ENCODE measurements at regions not wholly inside any gene's neighbourhood (a gene's known extent, or its start where the extent isn't known, plus 50 kb on each side); places are given as distances from the start of the nearest gene placed in this dataset.
A peak's percentile ranks its signal among the peaks of the same experiment; 100 is the strongest.

DNA sequence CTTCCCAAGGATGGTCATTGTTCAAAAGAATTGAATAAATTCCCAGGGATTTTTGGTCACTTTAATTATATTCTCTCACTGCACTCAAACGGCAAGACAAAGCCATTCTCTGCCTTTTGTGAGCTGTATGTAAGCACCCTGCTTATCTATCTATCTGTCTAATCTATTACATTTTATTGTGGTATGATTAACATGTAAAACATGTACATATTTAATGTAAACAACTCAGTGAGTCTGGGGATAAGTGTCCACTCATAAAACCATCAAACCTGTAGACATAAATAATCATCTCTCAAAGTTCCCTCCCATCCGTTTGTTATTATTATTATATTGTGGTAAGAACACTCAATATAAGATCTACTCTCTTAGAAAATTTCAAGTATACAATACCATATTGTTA is 167.1 kb downstream of the CAND1 start:
- no peaks in the 10 kb centered on the region for H3K27me3 ChIP-seq (ENCODE audit: control insufficient read depth, insufficient read depth, low read length)
- peaks cover 4% of the 10 kb centered on the region for H3K4me1 ChIP-seq
- no peaks in the 10 kb centered on the region for H3K9me3 ChIP-seq (ENCODE audit: control insufficient read depth, low read length)
- H3K4me3 ChIP-seq (ENCODE audit: low read depth, low read length): no peak overlapping the region
- no peak overlapping the region for H2AFZ ChIP-seq
- H3K27ac ChIP-seq: no peak overlapping the region
- H3K36me3 ChIP-seq (ENCODE audit: control insufficient read depth, insufficient read depth, low read length): no peaks in the 10 kb centered on the region
- H3K9ac ChIP-seq: no peak overlapping the region
- H3K4me2 ChIP-seq (ENCODE audit: low read length): no peak overlapping the region
- H3K79me2 ChIP-seq: no peaks in the 10 kb centered on the region
- TF ChIP-seq, protein P1, sequence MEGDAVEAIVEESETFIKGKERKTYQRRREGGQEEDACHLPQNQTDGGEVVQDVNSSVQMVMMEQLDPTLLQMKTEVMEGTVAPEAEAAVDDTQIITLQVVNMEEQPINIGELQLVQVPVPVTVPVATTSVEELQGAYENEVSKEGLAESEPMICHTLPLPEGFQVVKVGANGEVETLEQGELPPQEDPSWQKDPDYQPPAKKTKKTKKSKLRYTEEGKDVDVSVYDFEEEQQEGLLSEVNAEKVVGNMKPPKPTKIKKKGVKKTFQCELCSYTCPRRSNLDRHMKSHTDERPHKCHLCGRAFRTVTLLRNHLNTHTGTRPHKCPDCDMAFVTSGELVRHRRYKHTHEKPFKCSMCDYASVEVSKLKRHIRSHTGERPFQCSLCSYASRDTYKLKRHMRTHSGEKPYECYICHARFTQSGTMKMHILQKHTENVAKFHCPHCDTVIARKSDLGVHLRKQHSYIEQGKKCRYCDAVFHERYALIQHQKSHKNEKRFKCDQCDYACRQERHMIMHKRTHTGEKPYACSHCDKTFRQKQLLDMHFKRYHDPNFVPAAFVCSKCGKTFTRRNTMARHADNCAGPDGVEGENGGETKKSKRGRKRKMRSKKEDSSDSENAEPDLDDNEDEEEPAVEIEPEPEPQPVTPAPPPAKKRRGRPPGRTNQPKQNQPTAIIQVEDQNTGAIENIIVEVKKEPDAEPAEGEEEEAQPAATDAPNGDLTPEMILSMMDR (IDR thresholded peaks at IDR 0.05): no peak

DNA sequence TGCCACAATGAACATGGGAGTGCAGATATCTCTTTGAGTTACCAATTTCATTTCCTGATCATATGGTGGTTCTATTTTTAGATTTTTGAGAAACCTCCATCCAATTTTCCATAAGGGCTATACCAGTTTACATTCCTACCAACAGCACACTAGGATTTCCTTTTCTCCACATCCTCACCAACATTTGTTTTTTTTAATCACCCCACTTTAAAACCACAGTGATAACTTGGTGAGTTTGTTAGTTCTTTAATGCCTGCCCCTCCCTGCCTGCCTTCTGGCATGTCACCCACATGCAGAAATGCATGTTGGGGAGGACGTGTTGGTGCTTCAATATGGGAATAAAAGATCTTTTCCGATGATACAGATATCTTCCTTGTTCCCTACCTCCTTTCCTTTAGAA is 167.9 kb downstream of the CAND1 start:
- Histone ChIP-seq H3K4me3 (ENCODE audit: low read depth, low read length) (no peak overlapping the region), H2AFZ (no peak overlapping the region), H3K79me2 (no peaks in the 10 kb centered on the region), H3K27ac (no peak overlapping the region), H3K4me2 (ENCODE audit: low read length) (no peak overlapping the region), H3K36me3 (ENCODE audit: control insufficient read depth, insufficient read depth, low read length) (no peaks in the 10 kb centered on the region), H3K4me1 (peaks cover 10% of the 10 kb centered on the region), H3K9me3 (ENCODE audit: control insufficient read depth, low read length) (no peaks in the 10 kb centered on the region), H3K9ac (no peak overlapping the region), H3K27me3 (ENCODE audit: control insufficient read depth, insufficient read depth, low read length) (no peaks in the 10 kb centered on the region)
- TF ChIP-seq, protein P1 (IDR thresholded peaks at IDR 0.05): no peak

DNA sequence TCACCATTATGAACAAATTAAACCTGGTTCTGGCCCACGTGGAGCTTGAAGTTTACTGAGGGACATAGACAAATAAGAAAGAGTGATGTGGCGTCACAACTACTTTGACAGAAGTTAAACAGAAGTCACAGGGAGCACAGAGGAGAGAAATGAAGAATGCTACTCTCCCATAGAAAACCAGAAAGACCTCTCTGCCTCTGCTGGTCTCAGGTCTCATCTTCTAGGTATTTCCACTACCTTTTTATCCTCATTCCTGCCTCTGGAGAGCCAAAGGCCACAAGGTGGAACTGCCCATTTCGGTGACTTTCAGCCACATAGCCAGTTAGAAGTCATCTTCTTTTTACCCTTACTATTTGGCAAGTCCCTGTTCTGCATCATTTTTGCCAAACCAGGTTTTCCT is 170.5 kb downstream of the CAND1 start:
- H2AFZ ChIP-seq: no peak overlapping the region
- peaks cover 15% of the 10 kb centered on the region for H3K4me1 ChIP-seq
- H3K4me2 ChIP-seq (ENCODE audit: low read length): no peak overlapping the region
- no peak overlapping the region for H3K9ac ChIP-seq
- H3K36me3 ChIP-seq (ENCODE audit: control insufficient read depth, insufficient read depth, low read length): no peaks in the 10 kb centered on the region
- no peak overlapping the region for H3K27ac ChIP-seq
- no peaks in the 10 kb centered on the region for H3K9me3 ChIP-seq (ENCODE audit: control insufficient read depth, low read length)
- TF ChIP-seq, protein P1 (IDR thresholded peaks at IDR 0.05): no peak
- no peaks in the 10 kb centered on the region for H3K79me2 ChIP-seq
- H3K27me3 ChIP-seq (ENCODE audit: control insufficient read depth, insufficient read depth, low read length): no peaks in the 10 kb centered on the region
- no peak overlapping the region for H3K4me3 ChIP-seq (ENCODE audit: low read depth, low read length)

- TF ChIP-seq, protein P1 (IDR thresholded peaks at IDR 0.05): peak; percentile 89
- H3K4me3 ChIP-seq (ENCODE audit: low read depth, low read length): peak overlapping the region; percentile 32
- H3K27ac ChIP-seq: peak overlapping the region; percentile 85
- no peaks in the 10 kb centered on the region for H3K79me2 ChIP-seq
- H3K4me2 ChIP-seq (ENCODE audit: low read length): peak overlapping the region; percentile 64
- peaks cover 12% of the 10 kb centered on the region for H3K4me1 ChIP-seq
- peak overlapping the region; percentile 91 for H2AFZ ChIP-seq
- H3K36me3 ChIP-seq (ENCODE audit: control insufficient read depth, insufficient read depth, low read length): no peaks in the 10 kb centered on the region
- H3K27me3 ChIP-seq (ENCODE audit: control insufficient read depth, insufficient read depth, low read length): no peaks in the 10 kb centered on the region
- H3K9me3 ChIP-seq (ENCODE audit: control insufficient read depth, low read length): no peaks in the 10 kb centered on the region
- H3K9ac ChIP-seq: no peak overlapping the region
Measured at GRCh38 chr12:67441736-67442346, 172.7 kb downstream of the CAND1 start.

DNA sequence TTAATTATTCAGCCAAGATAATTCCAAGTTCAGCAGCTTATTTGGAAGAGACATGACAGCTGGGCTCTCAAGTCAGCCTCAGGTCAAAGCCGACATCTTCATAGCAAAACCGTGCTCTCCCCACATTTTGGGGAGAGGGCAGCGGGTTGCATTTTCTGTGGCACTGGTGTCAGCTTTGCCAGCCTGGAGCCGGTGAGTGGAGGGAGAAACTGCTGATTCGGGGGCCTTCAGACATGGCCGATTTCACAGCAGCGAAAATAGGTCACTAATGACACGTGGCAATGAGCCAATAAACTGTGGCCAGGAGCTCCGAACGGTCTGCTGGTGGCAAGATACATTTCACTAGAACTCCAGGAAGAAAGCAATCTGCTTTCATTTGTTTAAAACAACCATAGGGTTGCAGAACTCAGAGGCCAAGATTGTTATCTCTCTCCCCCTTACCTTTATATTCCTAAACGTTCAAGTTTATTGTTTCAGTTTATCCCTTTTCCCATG is 173.2 kb downstream of the CAND1 start:
- H3K27ac ChIP-seq: peak overlapping the region; percentile 85
- H3K79me2 ChIP-seq: no peaks in the 10 kb centered on the region
- TF ChIP-seq, protein P1 (IDR thresholded peaks at IDR 0.05): no peak
- H3K9ac ChIP-seq: no peak overlapping the region
- H3K27me3 ChIP-seq (ENCODE audit: control insufficient read depth, insufficient read depth, low read length): no peaks in the 10 kb centered on the region
- H3K36me3 ChIP-seq (ENCODE audit: control insufficient read depth, insufficient read depth, low read length): no peaks in the 10 kb centered on the region
- peak overlapping the region; percentile 32 for H3K4me3 ChIP-seq (ENCODE audit: low read depth, low read length)
- no peaks in the 10 kb centered on the region for H3K9me3 ChIP-seq (ENCODE audit: control insufficient read depth, low read length)
- peak overlapping the region; percentile 64 for H3K4me2 ChIP-seq (ENCODE audit: low read length)
- peak overlapping the region; percentile 91 for H2AFZ ChIP-seq
- H3K4me1 ChIP-seq: peaks cover 12% of the 10 kb centered on the region
